Mesenchymal stem cell (in vitro differentiated cells and primary cell): ENCODE measurements at regions not wholly inside any gene's neighbourhood (a gene's known extent, or its start where the extent isn't known, plus 50 kb on each side); places are given as distances from the start of the nearest gene placed in this dataset.
"Not testable (repeated sequence)": the region's sequence is repeated elsewhere in the genome, so short reads cannot be mapped to it uniquely, and the experiment has no call there.

Source experiments
- DNase-seq: peaks from one replicate; pipeline ENCODE4 v3.0.0-alpha.2; 2013
- H2AFZ ChIP-seq: one replicate; pipeline ENCODE4 v1.6.1; 2013; ENCODE audit warnings: low read depth, mild to moderate bottlenecking, control low read depth, inconsistent platforms, low read length, moderate library complexity
- H2AK5ac ChIP-seq: 2 replicates; pipeline ENCODE4 v1.6.1; 2013; ENCODE audit warnings: low read length, moderate library complexity, mild to moderate bottlenecking, inconsistent platforms; ENCODE audit not compliant: severe bottlenecking
- H2BK120ac ChIP-seq: one replicate; pipeline ENCODE4 v1.6.1; 2013; ENCODE audit warnings: low read depth, mild to moderate bottlenecking, inconsistent platforms, low read length, moderate library complexity
- H2BK12ac ChIP-seq, 2 experiments: one replicate each; pipeline ENCODE4 v1.6.1; 2013; ENCODE audit warnings: inconsistent platforms in 2 of 2, low read length in 2 of 2, mild to moderate bottlenecking in 2 of 2, moderate library complexity in 2 of 2, control low read depth in 1 of 2
- H2BK15ac ChIP-seq: one replicate; pipeline ENCODE4 v1.6.1; 2013; ENCODE audit warnings: mild to moderate bottlenecking, low read depth, inconsistent platforms; ENCODE audit not compliant: poor library complexity, severe bottlenecking
- H2BK5ac ChIP-seq: 2 replicates; pipeline ENCODE4 v1.6.1; 2013; ENCODE audit warnings: low read depth, mild to moderate bottlenecking, low read length, control low read depth, inconsistent platforms; ENCODE audit not compliant: poor library complexity, severe bottlenecking
- H3K14ac ChIP-seq, 2 experiments: one replicate each; pipeline ENCODE4 v1.6.1; 2013; ENCODE audit warnings: inconsistent platforms in 2 of 2, low read length in 2 of 2, control low read depth in 1 of 2, mild to moderate bottlenecking in 1 of 2, moderate library complexity in 1 of 2
- H3K18ac ChIP-seq, 2 experiments: one replicate each; pipeline ENCODE4 v1.6.1; 2013; ENCODE audit warnings: inconsistent platforms in 2 of 2, low read length in 2 of 2, control low read depth in 1 of 2, low read depth in 1 of 2, mild to moderate bottlenecking in 1 of 2
- H3K23ac ChIP-seq, 2 experiments: one replicate each; pipeline ENCODE4 v1.6.1; 2013; ENCODE audit warnings: inconsistent platforms in 2 of 2, low read length in 2 of 2, mild to moderate bottlenecking in 2 of 2, moderate library complexity in 2 of 2, control low read depth in 1 of 2
- H3K27ac ChIP-seq: 2 replicates; pipeline ENCODE4 v1.5.1; 2013; ENCODE audit warnings: mild to moderate bottlenecking, moderate library complexity, low read length, control low read depth, inconsistent platforms; ENCODE audit not compliant: poor library complexity, severe bottlenecking
- H3K27me3 ChIP-seq, 2 experiments: 2 replicates each; pipeline versions ENCODE4 v1.6.1 to v1.7.0; 2013; ENCODE audit warnings: low read length in 2 of 2, mild to moderate bottlenecking in 2 of 2, moderate library complexity in 2 of 2, control low read depth in 1 of 2, inconsistent platforms in 1 of 2; ENCODE audit not compliant: control insufficient read depth in 1 of 2, insufficient read depth in 1 of 2
- H3K36me3 ChIP-seq, 2 experiments: 2 replicates each; pipeline versions ENCODE4 v1.6.1 to v1.7.0; 2013; ENCODE audit warnings: low read length in 2 of 2, control low read depth in 1 of 2, inconsistent platforms in 1 of 2, low read depth in 1 of 2, mild to moderate bottlenecking in 1 of 2; ENCODE audit not compliant: insufficient read depth in 2 of 2, control insufficient read depth in 1 of 2
- H3K4ac ChIP-seq, 2 experiments: one replicate each; pipeline ENCODE4 v1.6.1; 2013; ENCODE audit warnings: inconsistent platforms in 2 of 2, low read length in 2 of 2, mild to moderate bottlenecking in 2 of 2, moderate library complexity in 2 of 2, control low read depth in 1 of 2, low read depth in 1 of 2
- H3K4me1 ChIP-seq: 2 replicates; pipeline ENCODE4 v1.6.1; 2013; ENCODE audit warnings: low read depth, low read length, control low read depth; ENCODE audit not compliant: control insufficient read depth, insufficient read depth
- H3K4me2 ChIP-seq: 2 replicates; pipeline ENCODE4 v1.6.1; 2013; ENCODE audit warnings: low read length, mild to moderate bottlenecking, inconsistent platforms; ENCODE audit not compliant: poor library complexity, severe bottlenecking
- H3K4me3 ChIP-seq, 2 experiments: 2 replicates each; pipeline versions ENCODE4 v1.5.1 to v1.7.0; 2013; ENCODE audit warnings: low read length in 2 of 2, mild to moderate bottlenecking in 2 of 2, control low read depth in 1 of 2, low read depth in 1 of 2; ENCODE audit not compliant: insufficient read depth in 1 of 2
- H3K79me1 ChIP-seq: replicated peaks from 2 replicates; pipeline ENCODE4 v1.6.1; 2013; ENCODE audit warnings: mild to moderate bottlenecking, control low read depth, low read length, inconsistent platforms; ENCODE audit not compliant: poor library complexity, severe bottlenecking
- H3K9ac ChIP-seq: 2 replicates; pipeline ENCODE4 v1.7.0; 2013; ENCODE audit warnings: mild to moderate bottlenecking, low read length, moderate library complexity
- H3K9me3 ChIP-seq: 2 replicates; pipeline ENCODE4 v1.7.0; 2013; ENCODE audit warnings: mild to moderate bottlenecking, low read length; ENCODE audit not compliant: control insufficient read depth
- H4K8ac ChIP-seq: one replicate; pipeline ENCODE4 v1.6.1; 2013; ENCODE audit warnings: inconsistent platforms, mild to moderate bottlenecking, low read length, moderate library complexity
- H4K91ac ChIP-seq: one replicate; pipeline ENCODE4 v1.6.1; 2013; ENCODE audit warnings: mild to moderate bottlenecking, low read length, inconsistent platforms
- WGBS: methylation state at CpG from one replicate; pipeline ENCODE4 v1.1.7; 2013; ENCODE audit warnings: mixed read lengths; 5-methylcytosine and 5-hydroxymethylcytosine counted together

GRCh38 chr13:65308729-65309128 is 1921.4 kb downstream of the PCDH9 start:
- not testable (repeated sequence) for H3K79me1 ChIP-seq, H3K4me3 ChIP-seq, H3K4me1 ChIP-seq, H3K27ac ChIP-seq, H2BK5ac ChIP-seq, H2BK120ac ChIP-seq, H4K91ac ChIP-seq, H3K36me3 ChIP-seq, H3K9ac ChIP-seq, H2AFZ ChIP-seq, H3K9me3 ChIP-seq, H4K8ac ChIP-seq, DNase-seq, H3K4me2 ChIP-seq, H3K14ac ChIP-seq, H2BK12ac ChIP-seq, H2BK15ac ChIP-seq, H2AK5ac ChIP-seq, H3K23ac ChIP-seq, H3K27me3 ChIP-seq, H3K18ac ChIP-seq, H3K4ac ChIP-seq
- 94% methylated on average over 1 of the region's 1 CpG for WGBS

GRCh38 chr13:65307056-65307455 is 1923.1 kb downstream of the PCDH9 start:
- H3K4ac ChIP-seq, result no peak overlapping the region
- no peak overlapping the region for H3K23ac ChIP-seq
- H3K4me2 ChIP-seq, result no peak overlapping the region
- no peak overlapping the region for H2AFZ ChIP-seq
- no CpG with 5 or more reads among the region's 1 CpG for WGBS
- H3K27me3 ChIP-seq, result no peaks in the 10 kb centered on the region
- no peak for DNase-seq
- no peak overlapping the region for H2AK5ac ChIP-seq
- H2BK5ac ChIP-seq, result no peak overlapping the region
- no peak overlapping the region for H2BK120ac ChIP-seq
- H2BK15ac ChIP-seq, result no peak overlapping the region
- no peak overlapping the region for H4K91ac ChIP-seq
- no peak overlapping the region for H3K27ac ChIP-seq
- H3K9me3 ChIP-seq, result no peaks in the 10 kb centered on the region
- no peak overlapping the region for H4K8ac ChIP-seq
- H3K36me3 ChIP-seq, result no peaks in the 10 kb centered on the region
- H3K4me3 ChIP-seq, result no peak overlapping the region
- no peak overlapping the region for H3K18ac ChIP-seq
- no peak overlapping the region for H3K9ac ChIP-seq
- H3K4me1 ChIP-seq, result no peaks in the 10 kb centered on the region
- H3K79me1 ChIP-seq, result no peaks in the 10 kb centered on the region
- no peak overlapping the region for H3K14ac ChIP-seq
- no peak overlapping the region for H2BK12ac ChIP-seq

- H3K27ac ChIP-seq, result no peak overlapping the region
- H4K91ac ChIP-seq, result no peak overlapping the region
- no peak overlapping the region for H2AK5ac ChIP-seq
- no peak overlapping the region for H2BK15ac ChIP-seq
- H3K4me2 ChIP-seq, result no peak overlapping the region
- no peak overlapping the region for H3K18ac ChIP-seq
- no peaks in the 10 kb centered on the region for H3K9me3 ChIP-seq
- no peak overlapping the region for H4K8ac ChIP-seq
- no peaks in the 10 kb centered on the region for H3K4me1 ChIP-seq
- no peak overlapping the region for H3K4me3 ChIP-seq
- H3K36me3 ChIP-seq, result no peaks in the 10 kb centered on the region
- WGBS, result no CpG with 5 or more reads among the region's 3 CpGs
- no peak overlapping the region for H3K14ac ChIP-seq
- H3K27me3 ChIP-seq, result no peaks in the 10 kb centered on the region
- H3K4ac ChIP-seq, result no peak overlapping the region
- no peak overlapping the region for H2BK5ac ChIP-seq
- H3K9ac ChIP-seq, result no peak overlapping the region
- no peak overlapping the region for H2BK120ac ChIP-seq
- H2AFZ ChIP-seq, result no peak overlapping the region
- no peak overlapping the region for H2BK12ac ChIP-seq
- no peak for DNase-seq
- H3K23ac ChIP-seq, result no peak overlapping the region
- H3K79me1 ChIP-seq, result no peaks in the 10 kb centered on the region
Measured at GRCh38 chr13:65302691-65303090, 1927.4 kb downstream of the PCDH9 start.

- Histone ChIP-seq H3K23ac (no peak overlapping the region), H3K4ac (no peak overlapping the region), H3K36me3 (no peaks in the 10 kb centered on the region), H2AK5ac (no peak overlapping the region), H3K9me3 (no peaks in the 10 kb centered on the region), H2AFZ (no peak overlapping the region), H2BK15ac (no peak overlapping the region), H3K79me1 (no peaks in the 10 kb centered on the region), H3K27ac (no peak overlapping the region), H3K4me2 (no peak overlapping the region), H3K27me3 (no peaks in the 10 kb centered on the region), H2BK12ac (no peak overlapping the region), H3K14ac (no peak overlapping the region), H3K4me3 (no peak overlapping the region), H3K4me1 (no peaks in the 10 kb centered on the region), H3K9ac (no peak overlapping the region), H2BK120ac (no peak overlapping the region), H3K18ac (no peak overlapping the region), H2BK5ac (no peak overlapping the region), H4K91ac (no peak overlapping the region), H4K8ac (no peak overlapping the region)
- DNase-seq, result no peak
Measured at GRCh38 chr13:65301506-65301905, 1928.6 kb downstream of the PCDH9 start.
